ENCODE measurements at regions not wholly inside any gene's neighbourhood (a gene's known extent, or its start where the extent isn't known, plus 50 kb on each side); places are given as distances from the start of the nearest gene placed in this dataset.

GRCh38 chr2:2667690-2668089, 336.6 kb upstream of the MYT1L start:
- TF ChIP-seq CTCF (IDR thresholded peaks at IDR 0.05 in 8 of 11, conservative IDR thresholded peaks at IDR 0.05 in 3 of 11) (no peak), POLR2A (IDR thresholded peaks at IDR 0.05) (no peak)

All from spleen (tissue), 7 donors.